Epithelial cell of proximal tubule (primary cell): ENCODE measurements at regions not wholly inside any gene's neighbourhood (a gene's known extent, or its start where the extent isn't known, plus 50 kb on each side); places are given as distances from the start of the nearest gene placed in this dataset.

Experiments
- DNase-seq: peaks from one replicate; pipeline ENCODE4 v3.0.0-alpha.2; 2011; ENCODE audit warnings: low read depth
- H3K4me3 ChIP-seq: 2 replicates; pipeline ENCODE4 v1.5.1; 2011; ENCODE audit warnings: low read depth, mild to moderate bottlenecking, low read length
- CTCF ChIP-seq: conservative IDR thresholded peaks from 2 replicates; pipeline ENCODE4 v1.5.1; 2012; ENCODE audit warnings: low read depth, mild to moderate bottlenecking, low read length

GRCh38 chr16:61413021-61413420 is 623.2 kb downstream of the CDH8 start:
- DNase-seq = no peak
- TF ChIP-seq CTCF = no peak
- no peak overlapping the region for H3K4me3 ChIP-seq

- DNase-seq = no peak
- no peak for TF ChIP-seq CTCF
- H3K4me3 ChIP-seq = no peak overlapping the region
These were observed 623.7 kb downstream of the CDH8 start for GRCh38 chr16:61412562-61412961.

- no peak overlapping the region for H3K4me3 ChIP-seq
- DNase-seq = no peak
- TF ChIP-seq CTCF = no peak
These were observed 626.6 kb downstream of the CDH8 start for GRCh38 chr16:61409604-61410003.

GRCh38 chr16:61403386-61403785 is 632.9 kb downstream of the CDH8 start:
- H3K4me3 ChIP-seq = no peak overlapping the region
- no peak for DNase-seq
- no peak for TF ChIP-seq CTCF

- no peak for TF ChIP-seq CTCF
- H3K4me3 ChIP-seq = no peak overlapping the region
- DNase-seq = no peak
These were observed 644.3 kb downstream of the CDH8 start for GRCh38 chr16:61391896-61392295.

GRCh38 chr16:61390965-61391637 is 645.1 kb downstream of the CDH8 start:
- H3K4me3 ChIP-seq = no peak overlapping the region
- TF ChIP-seq CTCF = no peak

GRCh38 chr16:61385392-61386071 is 650.7 kb downstream of the CDH8 start:
- TF ChIP-seq CTCF = no peak
- no peak overlapping the region for H3K4me3 ChIP-seq
- no peak for DNase-seq

More at GRCh38 chr16:61390965-61391637, 645.1 kb downstream of the CDH8 start:
- no peak for DNase-seq
